Uterus (tissue), 2 donors: ENCODE measurements at regions not wholly inside any gene's neighbourhood (a gene's known extent, or its start where the extent isn't known, plus 50 kb on each side); places are given as distances from the start of the nearest gene placed in this dataset.

Experiments
- CTCF ChIP-seq, 4 experiments: fragments of 200-600 bp in 2 of 4; fragments of 450-650 bp in 2 of 4; sonication (generic) in 2 of 4; IDR thresholded peaks; one replicate each; pipeline ENCODE4 v1.5.1; 2016 to 2019; ENCODE audit warnings: antibody characterized with exemption in 4 of 4, mild to moderate bottlenecking in 2 of 4, moderate library complexity in 1 of 4
- POLR2A ChIP-seq, 2 donors: fragments of 450-650 bp; IDR thresholded peaks; one replicate each; pipeline ENCODE4 v1.6.1; 2016; ENCODE audit warnings: antibody characterized with exemption in 2 of 2, mild to moderate bottlenecking in 1 of 2, moderate library complexity in 1 of 2

DNA sequence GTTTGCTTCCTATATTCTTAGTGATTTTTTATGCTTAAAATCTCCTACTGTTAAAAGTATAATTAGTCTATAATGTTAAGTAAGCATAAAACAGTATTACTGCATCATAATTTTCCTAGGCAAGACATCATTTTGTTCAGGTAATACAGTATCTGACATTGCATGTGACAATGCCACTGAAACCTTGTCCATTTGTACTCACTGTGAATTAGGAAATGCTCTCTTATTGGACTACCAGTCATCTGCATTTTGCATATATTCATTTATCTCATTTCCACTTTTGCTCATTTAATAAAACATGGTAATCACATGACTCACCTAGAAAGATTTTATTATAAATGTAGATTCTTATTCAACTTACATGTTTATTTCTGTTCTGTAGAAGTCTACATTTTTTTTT lies 379.1 kb downstream of the ETV1 start:
- TF ChIP-seq CTCF (IDR thresholded peaks at IDR 0.05): no peak
- no peak for TF ChIP-seq POLR2A (IDR thresholded peaks at IDR 0.05)
